Heart left ventricle (tissue), 13 donors: ENCODE measurements at regions not wholly inside any gene's neighbourhood (a gene's known extent, or its start where the extent isn't known, plus 50 kb on each side); places are given as distances from the start of the nearest gene placed in this dataset.
"Not testable (repeated sequence)": the region's sequence is repeated elsewhere in the genome, so short reads cannot be mapped to it uniquely, and the experiment has no call there.

ENCODE experiments used
- POLR2A ChIP-seq, 2 donors: fragments of 450-650 bp; IDR thresholded peaks; one replicate each; pipeline ENCODE4 v1.6.1; 2017; ENCODE audit warnings: antibody characterized with exemption in 2 of 2, mild to moderate bottlenecking in 2 of 2, moderate library complexity in 2 of 2
- TF ChIP-seq, protein P1 (sequence below), 12 donors: fragments of 200-600 bp; sonication (generic) in 4 of 12; IDR thresholded peaks; one replicate each; pipeline versions ENCODE4 v1.5.0 to v1.8.0; 2018 to 2022; ENCODE audit warnings: antibody characterized with exemption in 12 of 12, mild to moderate bottlenecking in 5 of 12
- donor health status: ischemic (EF 13 %, LVEDD 7.1; RV severe dilation, severe dysfunction).
- donor health status: DM: no; HTN: yes; CAD: no.
- donor health status: DM: no; HTN: no; CAD: no.
- donor health status: ischemic (EF 25% LVEDD 6.9; RV normal size, moderate dysfunction).
- donor health status: ischemic (EF 25% LVEDD 5.7; RV mildly dilated, moderate dysfunction).
- donor health status: ischemic (EF 35%, LVEDD 5.7; RV mildly dilated, moderate dysfunction).
- donor health status: nonischemic (EF 11% LVEDD 7.7; RV severe dilation, severe dysfunction).
- donor health status: DM: yes; HTN: yes; CAD: no.
- donor health status: PGD.
- donor health status: ischemic (EF 29% LVEDD 5.4; RV normal size, mild dysfunction).
- donor health status: nonischemic (EF 23%, LVEDD 6.1; RV moderate dilation, normal function).

DNA sequence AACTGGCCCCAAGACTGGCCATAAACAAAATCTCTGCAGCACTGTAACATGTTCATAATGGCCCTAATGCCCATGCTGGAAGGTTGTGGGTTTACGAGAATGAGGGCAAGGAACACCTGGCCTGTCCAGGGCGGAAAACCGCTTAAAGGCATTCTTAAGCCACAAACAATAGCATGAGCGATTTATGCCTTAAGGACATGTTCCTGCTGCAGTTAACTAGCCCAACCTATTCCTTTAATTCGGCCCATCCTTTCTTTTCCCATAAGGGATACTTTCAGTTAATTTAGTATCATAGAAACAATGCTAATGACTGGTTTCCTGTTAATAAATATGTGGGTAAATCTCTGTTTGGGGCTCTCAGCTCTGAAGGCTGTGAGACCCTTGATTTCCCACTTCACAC is 95.7 kb upstream of the PRKD1 start:
- TF ChIP-seq, protein P1, sequence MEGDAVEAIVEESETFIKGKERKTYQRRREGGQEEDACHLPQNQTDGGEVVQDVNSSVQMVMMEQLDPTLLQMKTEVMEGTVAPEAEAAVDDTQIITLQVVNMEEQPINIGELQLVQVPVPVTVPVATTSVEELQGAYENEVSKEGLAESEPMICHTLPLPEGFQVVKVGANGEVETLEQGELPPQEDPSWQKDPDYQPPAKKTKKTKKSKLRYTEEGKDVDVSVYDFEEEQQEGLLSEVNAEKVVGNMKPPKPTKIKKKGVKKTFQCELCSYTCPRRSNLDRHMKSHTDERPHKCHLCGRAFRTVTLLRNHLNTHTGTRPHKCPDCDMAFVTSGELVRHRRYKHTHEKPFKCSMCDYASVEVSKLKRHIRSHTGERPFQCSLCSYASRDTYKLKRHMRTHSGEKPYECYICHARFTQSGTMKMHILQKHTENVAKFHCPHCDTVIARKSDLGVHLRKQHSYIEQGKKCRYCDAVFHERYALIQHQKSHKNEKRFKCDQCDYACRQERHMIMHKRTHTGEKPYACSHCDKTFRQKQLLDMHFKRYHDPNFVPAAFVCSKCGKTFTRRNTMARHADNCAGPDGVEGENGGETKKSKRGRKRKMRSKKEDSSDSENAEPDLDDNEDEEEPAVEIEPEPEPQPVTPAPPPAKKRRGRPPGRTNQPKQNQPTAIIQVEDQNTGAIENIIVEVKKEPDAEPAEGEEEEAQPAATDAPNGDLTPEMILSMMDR (IDR thresholded peaks at IDR 0.05), result not testable (repeated sequence)
- TF ChIP-seq POLR2A (IDR thresholded peaks at IDR 0.05), result not testable (repeated sequence)
